PC-9 (cell line): ENCODE measurements at regions not wholly inside any gene's neighbourhood (a gene's known extent, or its start where the extent isn't known, plus 50 kb on each side); places are given as distances from the start of the nearest gene placed in this dataset.

ENCODE experiments used
- BruUV-seq: library from RNA; stranded (reverse); fragments of 400-500 nt; replicated peaks from 2 replicates; lab custom pipeline; 2021; lab: Mats Ljungman, UMichigan
- CTCF ChIA-PET: fragments of 300-600 bp; sonication (Branson Sonifier 250); formaldehyde crosslinking; loops from one replicate; lab custom pipeline; 2022; ENCODE audit warnings: antibody characterized with exemption; lab: Charles Lee
- POLR2A ChIA-PET: fragments of 300-600 bp; sonication (Branson Sonifier 250); formaldehyde crosslinking; loops from one replicate; lab custom pipeline; 2022; ENCODE audit warnings: antibody characterized with exemption; ENCODE audit not compliant: unreplicated experiment; lab: Charles Lee
- DNase-seq, 2 experiments: peaks; one replicate each; pipeline versions ENCODE4 v3.0.0 to v3.0.0-alpha.2; 2015 to 2022; ENCODE audit warnings: mixed read lengths in 1 of 2
- H2AFZ ChIP-seq: fragments of 200-600 bp; sonication (generic); 2 replicates; pipeline ENCODE4 v1.8.1; 2017; ENCODE audit warnings: antibody characterized with exemption
- H3F3A ChIP-seq: fragments of 200-600 bp; sonication (generic); 2 replicates; pipeline ENCODE4 v1.8.1; 2017; ENCODE audit warnings: antibody characterized with exemption, mild to moderate bottlenecking, low read depth; ENCODE audit not compliant: insufficient read depth
- H3K27ac ChIP-seq: fragments of 200-600 bp; sonication (generic); 2 replicates; pipeline ENCODE4 v1.6.1; 2016; ENCODE audit warnings: mixed run types
- H3K27me3 ChIP-seq: fragments of 200-600 bp; sonication (generic); 2 replicates; pipeline ENCODE4 v1.6.1; 2016; ENCODE audit warnings: low read depth, mixed run types; ENCODE audit not compliant: insufficient read depth
- H3K36me3 ChIP-seq: fragments of 200-600 bp; sonication (generic); 2 replicates; pipeline ENCODE4 v1.6.1; 2016; ENCODE audit warnings: low read depth, mixed run types
- H3K4me1 ChIP-seq: fragments of 200-600 bp; sonication (generic); replicated peaks from 2 replicates; pipeline ENCODE4 v1.6.1; 2016; ENCODE audit warnings: mixed run types; ENCODE audit not compliant: insufficient read depth
- H3K4me2 ChIP-seq: fragments of 200-600 bp; sonication (generic); 2 replicates; pipeline ENCODE4 v1.6.1; 2017; ENCODE audit warnings: mixed run types
- H3K4me3 ChIP-seq: fragments of 200-600 bp; sonication (generic); 2 replicates; pipeline ENCODE4 v1.6.1; 2016; ENCODE audit warnings: mixed run types
- H3K79me2 ChIP-seq: fragments of 200-600 bp; sonication (generic); 2 replicates; pipeline ENCODE4 v1.6.1; 2017; ENCODE audit warnings: low read depth, mixed run types
- H3K9me2 ChIP-seq: fragments of 200-600 bp; sonication (generic); 2 replicates; pipeline ENCODE4 v1.8.1; 2017; ENCODE audit warnings: mild to moderate bottlenecking; ENCODE audit not compliant: insufficient read depth
- H3K9me3 ChIP-seq: fragments of 200-600 bp; sonication (generic); 2 replicates; pipeline ENCODE4 v1.8.1; 2016; ENCODE audit warnings: low read depth; ENCODE audit not compliant: insufficient read depth
- H4K20me1 ChIP-seq: fragments of 200-600 bp; sonication (generic); 2 replicates; pipeline ENCODE4 v1.8.1; 2017; ENCODE audit not compliant: insufficient read depth
- CTCF ChIP-seq: fragments of 200-600 bp; sonication (generic); conservative IDR thresholded peaks from 2 replicates; pipeline ENCODE4 v1.6.1; 2017; ENCODE audit warnings: mixed run types, antibody characterized with exemption, mild to moderate bottlenecking, moderate library complexity
- EZH2 ChIP-seq: fragments of 200-600 bp; sonication (generic); IDR thresholded peaks from 2 replicates; pipeline ENCODE4 v1.8.0; 2017; ENCODE audit warnings: antibody characterized with exemption, low read depth
- intact Hi-C: fragments of 100-400 bp; cut with micrococcal nuclease; formaldehyde crosslinking; loops from one replicate; pipeline ENCODE4 v1.10.0; 2022; ENCODE audit not compliant: unreplicated experiment

GRCh38 chr4:175308236-175308635, 390.1 kb downstream of the ADAM29 start:
- Histone ChIP-seq H3K4me2 (no peak overlapping the region), H3K4me1 (no peaks in the 10 kb centered on the region), H3K9me2 (no peaks in the 10 kb centered on the region), H3K27ac (no peak overlapping the region), H2AFZ (no peak overlapping the region), H3K27me3 (no peaks in the 10 kb centered on the region), H4K20me1 (no peaks in the 10 kb centered on the region), H3F3A (no peaks in the 10 kb centered on the region), H3K9me3 (no peaks in the 10 kb centered on the region), H3K79me2 (no peaks in the 10 kb centered on the region), H3K4me3 (no peak overlapping the region), H3K36me3 (no peaks in the 10 kb centered on the region)
- intact Hi-C loops = no loop called here
- no TSS peak for BruUV-seq
- ChIA-PET POLR2A (no interaction called here), CTCF (no interaction called here)
- TF ChIP-seq CTCF (no peak), EZH2 (no peak)
- DNase-seq = no peak

- intact Hi-C loops = no loop called here
- no peaks in the 10 kb centered on the region for H3K36me3 ChIP-seq
- no peaks in the 10 kb centered on the region for H3K9me3 ChIP-seq
- H3K27me3 ChIP-seq = no peaks in the 10 kb centered on the region
- no peak overlapping the region for H2AFZ ChIP-seq
- no peaks in the 10 kb centered on the region for H3K79me2 ChIP-seq
- no peaks in the 10 kb centered on the region for H3K9me2 ChIP-seq
- H4K20me1 ChIP-seq = no peaks in the 10 kb centered on the region
- no peaks in the 10 kb centered on the region for H3F3A ChIP-seq
- no peak overlapping the region for H3K4me3 ChIP-seq
- no peak overlapping the region for H3K27ac ChIP-seq
- no peak overlapping the region for H3K4me2 ChIP-seq
- BruUV-seq = no TSS peak
- no peaks in the 10 kb centered on the region for H3K4me1 ChIP-seq
- ChIA-PET CTCF (no interaction called here), POLR2A (no interaction called here)
- DNase-seq = no peak
- TF ChIP-seq EZH2 (no peak), CTCF (no peak)
Observed at GRCh38 chr4:175309041-175309440, 390.9 kb downstream of the ADAM29 start.

GRCh38 chr4:175325230-175325629, 407.1 kb downstream of the ADAM29 start:
- Histone ChIP-seq H3K9me3 (no peaks in the 10 kb centered on the region), H4K20me1 (no peaks in the 10 kb centered on the region), H2AFZ (no peak overlapping the region), H3K4me3 (no peak overlapping the region), H3K9me2 (no peaks in the 10 kb centered on the region), H3K27ac (no peak overlapping the region), H3F3A (no peaks in the 10 kb centered on the region), H3K36me3 (no peaks in the 10 kb centered on the region), H3K4me2 (no peak overlapping the region), H3K4me1 (no peaks in the 10 kb centered on the region), H3K79me2 (no peaks in the 10 kb centered on the region), H3K27me3 (no peaks in the 10 kb centered on the region)
- CTCF ChIA-PET = no interaction called here
- DNase-seq = no peak
- TF ChIP-seq EZH2 (no peak), CTCF (no peak)
- POLR2A ChIA-PET = no interaction called here
- BruUV-seq = no TSS peak
- intact Hi-C loops = no loop called here
